Suprapubic skin (tissue), 4 donors: ENCODE measurements at regions not wholly inside any gene's neighbourhood (a gene's known extent, or its start where the extent isn't known, plus 50 kb on each side); places are given as distances from the start of the nearest gene placed in this dataset.
"Not testable (repeated sequence)": the region's sequence is repeated elsewhere in the genome, so short reads cannot be mapped to it uniquely, and the experiment has no call there.

Source experiments
- DNase-seq, 2 donors: peaks; one replicate each; pipeline ENCODE4 v3.0.0-alpha.2; 2019; ENCODE audit warnings: low spot score in 2 of 2
- H3K27ac ChIP-seq: fragments of 200-600 bp; sonication (generic); one replicate; pipeline ENCODE4 v1.5.1; 2019
- H3K27me3 ChIP-seq: fragments of 200-600 bp; sonication (generic); one replicate; pipeline ENCODE4 v1.5.1; 2019
- H3K36me3 ChIP-seq: fragments of 200-600 bp; sonication (generic); one replicate; pipeline ENCODE4 v1.5.1; 2019
- H3K4me1 ChIP-seq: fragments of 200-600 bp; sonication (generic); one replicate; pipeline ENCODE4 v1.5.1; 2019
- H3K4me3 ChIP-seq: fragments of 200-600 bp; sonication (generic); one replicate; pipeline ENCODE4 v1.5.1; 2019; ENCODE audit warnings: mild to moderate bottlenecking
- H3K9me3 ChIP-seq: fragments of 200-600 bp; sonication (generic); one replicate; pipeline ENCODE4 v1.5.1; 2019
- CTCF ChIP-seq, 2 donors: fragments of 200-600 bp in 1 of 2; fragments of 450-650 bp in 1 of 2; sonication (generic) in 1 of 2; IDR thresholded peaks; one replicate each; pipeline ENCODE4 v1.5.1; 2016 to 2019; ENCODE audit warnings: antibody characterized with exemption in 2 of 2, mild to moderate bottlenecking in 1 of 2, moderate library complexity in 1 of 2
- EP300 ChIP-seq: sonication (generic); formaldehyde crosslinking; IDR thresholded peaks from one replicate; pipeline ENCODE4 v1.6.1; 2017; ENCODE audit warnings: antibody characterized with exemption
- POLR2A ChIP-seq, 2 donors: fragments of 450-650 bp; IDR thresholded peaks; one replicate each; pipeline ENCODE4 v1.6.1; 2017; ENCODE audit warnings: antibody characterized with exemption in 2 of 2, mild to moderate bottlenecking in 2 of 2, moderate library complexity in 2 of 2
- POLR2AphosphoS5 ChIP-seq, 3 donors: sonication (generic); formaldehyde crosslinking; IDR thresholded peaks; one replicate each; pipeline ENCODE4 v1.6.1; 2017; ENCODE audit warnings: antibody characterized with exemption in 3 of 3
- WGBS: methylation state at CpG from one replicate; pipeline ENCODE4 v1.1.5; 2018; 5-methylcytosine and 5-hydroxymethylcytosine counted together

- Histone ChIP-seq H3K9me3 (no peaks in the 10 kb centered on the region), H3K36me3 (no peaks in the 10 kb centered on the region)
- no peak for DNase-seq
Observed at GRCh38 chr2:36184848-36185247, 170.7 kb upstream of the CRIM1 start.

GRCh38 chr2:36180789-36181482, 174.6 kb upstream of the CRIM1 start:
- H3K4me3 ChIP-seq, H3K36me3 ChIP-seq, H3K4me1 ChIP-seq, H3K27me3 ChIP-seq, H3K27ac ChIP-seq, DNase-seq, H3K9me3 ChIP-seq: not testable (repeated sequence)
- WGBS: 83% methylated on average over 7 of the region's 7 CpGs

More at GRCh38 chr2:36184848-36185247, 170.7 kb upstream of the CRIM1 start:
- no peak for TF ChIP-seq EP300
- no peak for TF ChIP-seq POLR2A (IDR thresholded peaks at IDR 0.05)
- TF ChIP-seq CTCF (IDR thresholded peaks at IDR 0.05): no peak
- no peak for TF ChIP-seq POLR2AphosphoS5 (IDR thresholded peaks at IDR 0.05)
- H3K4me3 ChIP-seq: no peak overlapping the region
- H3K27ac ChIP-seq: no peak overlapping the region
- H3K4me1 ChIP-seq: peaks cover 3% of the 10 kb centered on the region
- no peaks in the 10 kb centered on the region for H3K27me3 ChIP-seq

- 98% methylated on average over 7 of the region's 30 CpGs for WGBS
- not testable (repeated sequence) for H3K9me3 ChIP-seq
Observed at GRCh38 chr2:36180293-36180692, 175.3 kb upstream of the CRIM1 start.

GRCh38 chr2:36179668-36180269, 175.8 kb upstream of the CRIM1 start:
- not testable (repeated sequence) for H3K4me1 ChIP-seq, H3K9me3 ChIP-seq, H3K27me3 ChIP-seq, H3K36me3 ChIP-seq, H3K4me3 ChIP-seq, DNase-seq, H3K27ac ChIP-seq
- WGBS: 98% methylated on average over 16 of the region's 42 CpGs

More at GRCh38 chr2:36180293-36180692, 175.3 kb upstream of the CRIM1 start:
- not testable (repeated sequence) for H3K27me3 ChIP-seq, H3K4me3 ChIP-seq, H3K36me3 ChIP-seq, DNase-seq, H3K27ac ChIP-seq, H3K4me1 ChIP-seq

- Histone ChIP-seq H3K27ac (no peak overlapping the region), H3K4me1 (peaks cover 5% of the 10 kb centered on the region), H3K4me3 (no peak overlapping the region), H3K9me3 (no peaks in the 10 kb centered on the region), H3K27me3 (no peaks in the 10 kb centered on the region), H3K36me3 (no peaks in the 10 kb centered on the region)
- DNase-seq: no peak
- no peak for TF ChIP-seq CTCF (IDR thresholded peaks at IDR 0.05)
- TF ChIP-seq EP300: no peak
- TF ChIP-seq POLR2A (IDR thresholded peaks at IDR 0.05): no peak
- TF ChIP-seq POLR2AphosphoS5 (IDR thresholded peaks at IDR 0.05): no peak
- WGBS: 65% methylated on average over 2 of the region's 2 CpGs
Observed at GRCh38 chr2:36178384-36178783, 177.2 kb upstream of the CRIM1 start.

GRCh38 chr2:36177282-36177681, 178.3 kb upstream of the CRIM1 start:
- Histone ChIP-seq H3K9me3 (no peaks in the 10 kb centered on the region), H3K36me3 (no peaks in the 10 kb centered on the region), H3K27me3 (no peaks in the 10 kb centered on the region), H3K4me1 (peaks cover 5% of the 10 kb centered on the region), H3K27ac (no peak overlapping the region), H3K4me3 (no peak overlapping the region)
- 57% methylated on average over 2 of the region's 2 CpGs for WGBS
- DNase-seq: no peak
- no peak for TF ChIP-seq CTCF (IDR thresholded peaks at IDR 0.05)
- TF ChIP-seq EP300: no peak
- no peak for TF ChIP-seq POLR2A (IDR thresholded peaks at IDR 0.05)
- no peak for TF ChIP-seq POLR2AphosphoS5 (IDR thresholded peaks at IDR 0.05)

GRCh38 chr2:36174920-36175319, 180.7 kb upstream of the CRIM1 start:
- Histone ChIP-seq H3K4me3 (no peak overlapping the region), H3K4me1 (peaks cover 5% of the 10 kb centered on the region), H3K27me3 (no peaks in the 10 kb centered on the region), H3K36me3 (no peaks in the 10 kb centered on the region), H3K9me3 (no peaks in the 10 kb centered on the region), H3K27ac (no peak overlapping the region)
- no peak for TF ChIP-seq CTCF (IDR thresholded peaks at IDR 0.05)
- TF ChIP-seq EP300: no peak
- TF ChIP-seq POLR2A (IDR thresholded peaks at IDR 0.05): no peak
- TF ChIP-seq POLR2AphosphoS5 (IDR thresholded peaks at IDR 0.05): no peak
- 81% methylated on average over 1 of the region's 1 CpG for WGBS
- DNase-seq: no peak
